ENCODE measurements at regions not wholly inside any gene's neighbourhood (a gene's known extent, or its start where the extent isn't known, plus 50 kb on each side); places are given as distances from the start of the nearest gene placed in this dataset.

DNA sequence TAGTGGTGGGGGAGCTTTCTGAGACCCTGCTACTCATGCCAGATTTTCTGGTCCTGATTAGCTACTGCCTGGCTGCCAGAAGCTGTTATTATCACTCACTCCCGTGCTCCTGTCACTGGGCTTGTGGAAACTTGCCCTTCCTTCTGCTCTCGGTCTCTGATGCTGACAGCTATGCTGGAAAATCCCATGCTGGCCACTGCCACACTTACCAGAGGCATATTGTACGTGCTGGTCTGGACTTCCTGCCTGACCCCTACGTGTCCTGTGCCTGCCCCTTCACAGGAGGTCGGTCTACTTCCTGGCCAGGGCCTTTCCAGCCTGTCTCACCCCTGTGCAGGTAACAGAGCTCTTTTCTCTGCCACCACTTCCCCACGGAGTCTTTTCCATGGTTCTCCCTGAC is 149.4 kb upstream of the PLEKHG7 start:
- no peak for DNase-seq (ENCODE audit: low read depth)

DNA sequence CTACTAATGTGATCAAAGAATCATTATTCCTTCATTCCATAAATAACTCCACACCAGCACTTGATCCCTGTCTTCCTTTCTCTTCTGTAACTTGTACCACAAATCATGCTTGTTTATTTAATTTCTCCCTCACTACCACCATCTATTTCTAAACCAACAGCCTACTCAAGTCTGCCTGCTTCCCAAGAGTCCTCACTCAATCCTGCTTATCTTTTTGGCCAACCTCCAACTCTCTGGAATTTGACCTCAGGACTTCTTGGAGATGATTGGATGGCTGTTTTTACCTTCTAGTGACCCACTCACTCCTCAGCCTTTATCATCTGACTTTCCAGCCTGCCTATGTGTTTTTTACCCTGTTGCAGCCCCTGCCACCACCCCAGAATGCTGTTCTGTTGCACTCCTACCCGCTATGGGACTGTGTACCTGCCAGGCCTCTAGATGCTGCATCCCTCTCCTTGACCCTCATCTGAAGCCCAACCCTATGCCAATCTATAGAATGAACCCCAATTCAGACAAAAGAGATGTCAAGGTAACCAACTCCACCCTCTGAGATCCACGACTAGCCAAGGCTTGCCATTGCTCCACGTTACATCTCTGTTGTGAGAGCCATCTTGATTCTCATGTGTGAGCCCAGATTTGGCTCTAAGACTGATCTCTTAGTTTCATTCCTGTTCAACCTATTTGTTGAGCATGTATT is 150.2 kb upstream of the PLEKHG7 start:
- no peak for DNase-seq (ENCODE audit: low read depth)

DNA sequence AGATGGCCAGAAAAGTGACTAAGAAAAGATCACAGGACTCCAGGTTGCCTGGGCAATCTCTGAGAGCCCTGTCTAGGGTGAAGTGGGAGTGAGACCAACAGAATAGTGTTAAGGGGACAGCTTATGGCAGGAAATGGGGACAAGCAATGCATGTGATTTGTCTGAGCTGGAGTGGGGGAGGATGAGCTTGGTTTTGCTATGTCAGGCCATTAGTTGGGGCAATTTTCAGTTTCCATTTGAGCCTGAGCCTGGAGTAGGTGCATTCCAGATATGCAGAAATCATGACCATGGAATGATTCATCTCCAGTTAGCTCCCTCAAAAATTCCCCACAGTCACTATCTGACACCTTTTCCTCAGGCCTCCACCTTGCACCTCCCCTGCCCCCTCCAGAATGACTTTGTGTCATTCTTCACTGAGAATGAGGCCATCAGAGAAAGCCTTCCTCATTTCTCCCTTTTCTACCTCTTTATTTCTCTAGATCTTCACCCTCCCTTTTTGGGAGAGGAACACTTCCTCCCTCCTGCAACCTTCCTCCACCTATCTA is 150.9 kb upstream of the PLEKHG7 start:
- DNase-seq (ENCODE audit: low read depth): no peak

DNA sequence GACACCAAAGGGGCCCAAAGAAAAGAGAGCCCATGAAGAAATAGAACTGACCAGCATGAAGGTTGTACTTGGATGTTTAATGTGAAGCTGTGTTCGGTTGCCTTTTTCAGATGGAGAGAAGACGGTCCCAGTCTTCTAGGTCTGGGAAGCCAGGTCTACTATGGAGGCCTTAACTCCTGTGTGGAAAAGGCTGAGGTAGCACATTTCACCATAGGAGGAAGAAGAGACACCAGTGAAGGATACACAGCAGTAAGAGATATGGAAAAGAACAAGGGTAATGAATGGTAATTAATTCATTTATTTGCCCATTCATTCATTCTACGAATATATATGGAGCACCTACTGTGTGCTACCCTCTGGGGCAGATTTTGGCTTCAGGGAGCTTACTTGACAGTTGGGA is 151.6 kb upstream of the PLEKHG7 start:
- no peak for DNase-seq (ENCODE audit: low read depth)

GRCh38 chr12:92550661-92551060 is 152.1 kb upstream of the PLEKHG7 start:
- no peak for DNase-seq (ENCODE audit: low read depth)

DNA sequence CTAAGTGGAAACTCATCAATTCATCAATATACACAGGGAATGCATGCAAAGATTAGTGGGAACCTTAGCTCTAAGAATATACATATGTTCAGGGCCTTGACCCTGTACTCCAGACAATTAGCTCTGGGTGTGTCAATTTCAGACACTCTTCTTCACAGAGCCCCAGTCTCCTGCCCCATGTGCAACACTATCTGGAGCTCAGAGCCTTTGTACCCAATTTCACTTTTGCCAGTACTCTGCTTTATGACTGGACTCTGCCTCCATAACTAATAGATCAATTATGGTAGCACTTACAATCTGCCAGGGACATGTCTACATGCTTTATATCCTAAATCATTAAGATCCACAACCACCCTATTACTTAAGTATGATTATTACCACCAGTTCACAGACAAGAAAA is 152.5 kb upstream of the PLEKHG7 start:
- DNase-seq (ENCODE audit: low read depth): no peak

DNA sequence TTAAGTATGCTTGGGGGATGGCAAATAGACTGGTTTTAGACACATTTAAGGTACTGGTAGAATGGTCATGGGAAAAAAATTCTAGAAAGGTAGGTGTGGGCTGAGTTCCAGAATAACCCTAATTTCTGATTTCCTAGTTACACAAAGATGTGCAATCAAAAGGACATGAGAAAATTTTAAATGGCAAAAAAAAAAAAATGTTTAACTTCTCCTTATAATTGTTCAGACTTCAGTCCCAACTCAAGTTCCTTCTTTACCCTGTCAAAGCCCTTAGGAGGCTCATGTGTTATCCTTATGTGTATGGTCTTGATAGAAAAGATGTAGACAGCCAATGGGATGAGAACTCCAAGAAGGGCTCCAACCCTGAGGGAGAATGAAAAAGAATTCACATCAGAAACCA is 153.3 kb upstream of the PLEKHG7 start:
- DNase-seq (ENCODE audit: low read depth): no peak

DNA sequence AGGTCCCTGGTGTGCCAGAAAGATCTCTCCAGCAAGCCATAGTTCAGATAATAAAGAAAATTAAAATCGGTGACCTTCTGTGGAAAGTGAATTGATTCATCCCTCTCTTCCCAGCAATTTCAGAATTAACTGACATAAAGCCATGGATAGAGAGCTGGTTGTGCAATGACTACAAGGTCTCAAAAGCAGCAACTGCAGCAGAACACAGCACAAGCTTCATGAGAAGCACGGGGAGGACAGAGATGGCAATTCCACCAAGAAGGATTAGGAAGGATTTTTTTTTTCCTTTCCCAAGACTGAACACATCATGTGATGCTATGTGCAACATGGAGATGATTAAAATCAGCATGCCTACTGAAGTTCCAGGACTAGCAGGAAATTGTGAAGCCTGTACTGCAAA is 154.9 kb upstream of the PLEKHG7 start:
- DNase-seq (ENCODE audit: low read depth): no peak

DNA sequence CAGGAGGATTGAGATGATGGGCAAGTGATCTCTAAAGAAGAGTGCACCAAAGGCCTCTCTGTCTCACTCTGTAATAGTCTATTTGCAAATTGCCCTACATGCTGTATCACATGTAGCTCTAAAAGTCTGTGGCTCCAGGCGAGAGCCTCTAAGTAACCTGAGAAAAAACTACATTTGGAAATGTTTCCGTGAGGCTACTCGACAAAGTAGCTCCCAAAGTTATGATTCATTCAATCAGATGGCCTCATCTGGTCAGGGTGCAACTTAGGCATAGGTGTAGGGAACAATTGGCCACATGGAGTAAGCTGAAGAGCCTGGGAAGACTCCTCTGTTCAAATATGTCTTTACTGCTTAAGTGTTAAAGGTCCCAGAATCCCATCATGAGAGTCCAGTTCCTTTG is 155.4 kb upstream of the PLEKHG7 start:
- no peak for DNase-seq (ENCODE audit: low read depth)

DNA sequence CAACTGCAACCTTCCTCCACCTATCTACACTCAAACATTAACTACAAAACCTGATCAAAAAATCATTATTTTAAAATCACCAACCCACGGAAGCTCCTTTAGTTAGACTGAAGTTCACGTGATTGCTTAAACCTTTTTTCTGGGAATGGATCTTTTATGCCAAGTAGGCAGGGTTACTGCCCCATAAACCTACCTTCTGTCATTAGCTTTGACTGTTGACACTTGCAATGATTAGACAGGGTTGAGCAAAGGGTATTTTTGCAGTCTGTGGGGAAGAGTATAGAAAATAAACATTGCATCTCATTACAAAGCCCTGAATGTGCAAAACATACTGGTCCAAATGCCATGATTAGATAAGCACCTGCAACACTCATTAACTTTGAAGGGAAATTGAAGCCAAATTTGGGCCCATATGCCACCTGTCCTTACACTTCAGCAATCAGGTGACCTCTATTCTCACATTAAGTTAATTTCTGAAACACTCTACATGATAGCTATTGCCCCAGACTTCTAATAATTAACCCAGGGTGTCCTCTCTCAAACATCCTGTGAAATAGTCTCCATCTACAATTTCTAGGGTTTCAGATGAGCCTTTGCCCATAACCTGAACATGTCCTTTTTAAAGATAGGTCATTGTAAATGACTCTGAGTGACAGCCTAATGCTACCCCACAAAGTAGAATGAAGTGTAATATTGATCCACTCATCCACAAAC is 156.0 kb upstream of the PLEKHG7 start:
- DNase-seq (ENCODE audit: low read depth): no peak

DNA sequence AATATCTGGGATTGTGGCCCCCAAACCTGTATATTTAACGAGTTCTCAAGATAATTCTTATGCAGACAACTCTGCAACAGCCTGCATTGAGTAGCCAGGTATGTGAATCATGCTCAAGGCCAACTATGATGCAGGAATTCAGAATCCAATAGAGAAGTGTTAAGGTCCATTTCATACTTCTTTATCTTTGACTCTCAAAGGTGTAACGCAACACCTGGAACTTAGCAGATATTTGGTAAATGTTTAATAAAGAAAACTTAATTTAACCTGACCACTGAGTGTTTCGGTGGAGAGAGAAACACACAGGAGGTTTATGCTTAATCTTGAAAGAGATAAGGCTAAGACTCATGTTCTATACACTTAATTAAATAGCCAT is 156.5 kb upstream of the PLEKHG7 start:
- DNase-seq (ENCODE audit: low read depth): no peak

DNA sequence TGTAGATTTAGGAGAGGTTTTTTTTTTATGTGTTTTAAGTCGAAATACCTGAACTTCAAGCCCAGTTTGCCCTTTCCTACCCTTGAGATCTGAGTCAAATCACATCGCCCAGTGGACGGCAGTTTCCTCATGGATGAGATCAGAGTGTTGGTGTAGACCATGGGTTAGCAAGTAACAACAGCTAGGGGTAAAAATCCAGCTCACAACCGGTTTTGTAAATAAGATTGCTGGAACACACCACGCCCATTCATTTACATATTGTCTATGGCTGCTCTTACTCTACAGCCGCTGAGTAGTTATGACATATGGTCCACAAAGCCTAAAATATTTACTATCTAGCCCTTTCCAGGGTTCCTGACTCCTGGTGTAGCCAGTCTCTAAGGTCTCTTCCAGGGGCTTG is 158.5 kb upstream of the PLEKHG7 start:
- no peak for DNase-seq (ENCODE audit: low read depth)

DNA sequence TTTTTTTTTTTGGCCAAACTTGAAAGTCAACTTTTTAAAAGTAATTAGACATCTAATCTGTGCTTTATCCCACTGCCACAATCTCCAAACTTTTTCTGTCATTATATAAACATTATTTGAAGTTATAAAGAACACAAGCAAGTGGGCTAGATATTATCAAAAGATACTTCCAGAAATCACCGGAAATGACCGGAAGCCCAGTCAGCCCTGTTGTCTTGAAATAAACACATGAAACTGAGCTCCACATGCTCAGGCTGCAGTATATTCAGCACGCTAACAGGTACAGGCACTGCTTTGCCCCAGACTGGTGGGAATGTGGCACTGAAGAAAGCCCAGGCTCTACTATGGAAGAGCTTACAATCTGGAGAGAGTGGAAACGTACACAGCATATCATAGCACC is 158.9 kb upstream of the PLEKHG7 start:
- no peak for DNase-seq (ENCODE audit: low read depth)

DNA sequence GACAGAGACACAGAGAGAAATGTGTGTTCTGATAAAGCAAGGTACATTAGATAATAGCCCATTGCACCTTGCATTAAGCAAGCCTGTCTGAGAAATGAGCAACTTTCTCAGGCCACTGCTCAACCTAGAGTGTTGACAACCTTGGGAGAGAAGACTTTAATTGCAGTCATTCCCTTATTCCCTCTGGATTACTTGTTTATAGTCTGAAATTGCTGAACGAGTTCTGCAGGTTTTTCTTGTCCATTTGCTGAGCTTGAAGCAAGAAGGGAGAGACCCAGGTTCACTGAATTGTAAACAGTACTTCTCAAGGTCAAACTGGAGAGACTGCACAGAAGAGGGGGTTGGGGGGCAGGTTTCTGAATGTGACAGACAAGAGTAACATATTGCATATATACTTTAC is 159.4 kb upstream of the PLEKHG7 start:
- DNase-seq (ENCODE audit: low read depth): no peak

- DNase-seq (ENCODE audit: low read depth): no peak
Observed at GRCh38 chr12:92541731-92542130, 161.1 kb upstream of the PLEKHG7 start.

DNA sequence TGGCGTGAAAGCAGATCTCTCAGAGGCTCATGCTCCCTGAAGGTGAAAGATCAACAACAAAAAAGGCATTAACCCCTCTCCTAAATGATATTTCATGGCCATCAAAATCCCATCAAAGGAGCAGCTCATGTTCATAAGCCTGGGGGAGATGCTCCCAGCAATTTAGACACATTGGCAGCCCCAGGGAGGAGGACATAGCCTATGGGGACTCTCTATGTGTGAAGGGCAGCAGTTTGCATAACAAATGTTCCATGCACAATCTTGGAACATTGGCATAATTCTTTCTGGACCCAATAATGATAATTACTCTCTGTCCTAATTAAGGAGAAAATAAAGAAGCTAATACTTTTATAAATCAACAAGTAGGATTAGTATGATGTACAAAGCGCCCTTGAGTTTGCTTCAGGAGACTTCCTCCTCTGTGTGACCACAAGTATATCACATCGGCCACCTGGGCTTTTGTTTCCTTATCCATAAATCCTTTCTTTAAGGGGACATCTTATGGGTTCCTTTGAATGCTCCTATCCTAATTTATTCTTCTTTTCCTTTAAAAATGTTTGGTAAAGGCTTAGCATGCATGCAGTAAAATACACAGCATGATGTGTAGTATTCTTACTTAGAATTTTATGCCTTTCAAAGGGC is 161.9 kb upstream of the PLEKHG7 start:
- no peak for DNase-seq (ENCODE audit: low read depth)

- DNase-seq (ENCODE audit: low read depth): no peak
Observed at GRCh38 chr12:92539976-92540781, 162.6 kb upstream of the PLEKHG7 start.

DNA sequence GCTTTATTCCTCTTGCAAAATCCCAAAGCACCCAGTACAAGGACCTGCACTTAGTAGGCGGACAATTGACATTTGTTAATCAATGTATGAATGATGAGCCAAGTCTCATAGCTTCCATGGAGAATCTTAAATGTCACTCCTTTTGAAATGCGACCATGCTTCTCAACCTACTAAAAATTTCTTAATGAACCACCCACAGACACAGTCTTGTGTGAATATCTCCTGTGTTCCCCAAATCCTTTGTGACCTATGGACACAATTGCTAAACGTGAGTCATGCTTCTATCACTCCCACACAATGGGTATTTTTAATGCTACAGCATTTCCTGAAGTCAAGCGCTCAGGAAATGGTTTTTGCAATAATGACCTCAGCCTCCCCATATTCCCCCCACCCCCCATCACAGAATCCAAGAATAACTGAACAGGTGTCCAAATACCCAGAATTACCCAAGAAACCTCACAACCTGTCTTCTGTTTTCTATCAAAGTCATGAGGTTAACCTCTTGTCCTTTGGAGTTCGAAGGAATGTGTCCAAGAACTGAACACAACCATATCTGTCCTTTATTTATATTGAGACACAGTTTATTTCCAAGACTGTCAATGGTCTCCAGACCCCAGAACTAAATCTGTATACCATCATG is 163.6 kb upstream of the PLEKHG7 start:
- DNase-seq (ENCODE audit: low read depth): no peak

- no peak for DNase-seq (ENCODE audit: low read depth)
Observed at GRCh38 chr12:92537290-92537960, 165.4 kb upstream of the PLEKHG7 start.

DNA sequence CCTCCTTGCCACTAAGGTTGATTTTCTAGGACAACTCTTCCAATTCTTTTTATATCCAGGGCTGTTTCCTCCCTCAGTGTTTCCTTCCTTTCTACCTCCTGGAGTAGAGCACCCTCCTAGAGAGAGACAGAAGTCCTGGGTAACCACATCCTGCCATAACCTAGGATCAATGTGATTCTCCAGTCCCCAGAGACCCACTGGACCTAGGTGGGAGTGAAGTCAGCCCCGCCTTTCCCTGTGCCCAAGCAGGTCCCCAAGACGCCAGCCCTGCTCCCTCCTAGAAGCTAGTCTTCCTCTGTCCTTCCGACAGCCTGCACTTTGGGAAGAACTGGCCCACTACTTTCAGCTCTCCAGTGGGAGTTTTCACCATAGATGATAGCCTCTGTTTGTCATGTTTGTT is 166.8 kb upstream of the PLEKHG7 start:
- no peak for DNase-seq (ENCODE audit: low read depth)

DNA sequence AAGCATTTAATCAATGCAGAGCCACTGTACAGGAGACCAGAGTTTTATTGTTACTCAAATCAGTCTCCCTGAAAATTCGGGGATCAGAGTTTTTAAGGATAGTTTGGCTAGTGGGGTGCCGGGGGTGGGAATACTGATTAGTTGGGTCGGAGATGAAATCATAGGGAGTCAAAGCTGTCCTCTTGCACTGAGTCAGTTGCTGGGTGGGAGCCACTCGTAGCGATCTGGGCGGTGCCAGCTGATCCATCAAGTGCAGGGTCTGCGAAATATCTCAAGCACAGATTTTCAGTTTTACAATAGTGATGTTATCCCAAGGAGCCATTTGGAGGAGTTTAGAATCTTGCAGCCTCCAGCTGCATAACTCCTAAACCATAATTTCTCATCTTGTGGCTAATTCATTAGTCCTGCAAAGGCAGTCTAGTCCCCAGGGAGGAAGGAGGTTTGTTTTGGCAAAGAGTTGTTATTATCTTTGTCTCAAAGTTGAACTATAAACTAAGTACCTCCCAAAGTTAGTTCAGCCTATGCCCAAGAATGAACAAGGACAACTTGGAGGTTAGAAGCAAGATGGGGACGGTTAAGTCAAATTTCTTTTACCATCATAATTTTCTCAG is 169.4 kb upstream of the PLEKHG7 start:
- DNase-seq (ENCODE audit: low read depth): no peak

Measured in stimulated activated CD8-positive, alpha-beta memory T cell treated with anti-CD3 and anti-CD28 coated beads, Interleukin-15, amount 100 ng/mL, for 24 hours (primary cell).